HCT116 (cell line): ENCODE measurements at regions not wholly inside any gene's neighbourhood (a gene's known extent, or its start where the extent isn't known, plus 50 kb on each side); places are given as distances from the start of the nearest gene placed in this dataset.

Experiments used
- CBX3 ChIP-seq: IDR thresholded peaks from 2 replicates; pipeline ENCODE4 v1.6.1; 2012; ENCODE audit warnings: low read depth
- CTCF ChIP-seq, 3 experiments: fragments of 200-600 bp in 1 of 3; sonication (generic) in 1 of 3; IDR thresholded peaks in 2 of 3; conservative IDR thresholded peaks in 1 of 3; 2 replicates each; pipeline ENCODE4 v1.5.1; 2012 to 2017; ENCODE audit warnings: low read depth in 2 of 3, low read length in 2 of 3, antibody characterized with exemption in 1 of 3, borderline replicate concordance in 1 of 3, control low read depth in 1 of 3, mild to moderate bottlenecking in 1 of 3, mixed read lengths in 1 of 3, mixed run types in 1 of 3, moderate library complexity in 1 of 3; ENCODE audit not compliant: insufficient read depth in 1 of 3
- EGR1 ChIP-seq: IDR thresholded peaks from 2 replicates; pipeline ENCODE4 v1.6.1; 2012; ENCODE audit warnings: low read depth
- EZH2 ChIP-seq: fragments of 200-600 bp; sonication (generic); IDR thresholded peaks from 2 replicates; pipeline ENCODE4 v1.6.1; 2017; ENCODE audit warnings: antibody characterized with exemption, mixed run types
- EZH2phosphoT487 ChIP-seq: fragments of 200-600 bp; IDR thresholded peaks from 2 replicates; pipeline ENCODE4 v1.6.1; 2018; ENCODE audit warnings: antibody characterized with exemption, borderline replicate concordance
- JUND ChIP-seq: IDR thresholded peaks from 2 replicates; pipeline ENCODE4 v1.6.1; 2012
- MAX ChIP-seq: IDR thresholded peaks from 2 replicates; pipeline ENCODE4 v1.6.1; 2012
- POLR2A ChIP-seq: IDR thresholded peaks from 2 replicates; pipeline ENCODE4 v1.7.0; 2011; ENCODE audit warnings: borderline replicate concordance; ENCODE audit not compliant: insufficient read depth, insufficient read length; ENCODE audit errors: extremely low read depth
- POLR2AphosphoS5 ChIP-seq: IDR thresholded peaks from 2 replicates; pipeline ENCODE4 v1.6.1; 2011; ENCODE audit warnings: mild to moderate bottlenecking, low read depth, low read length, moderate library complexity
- RAD21 ChIP-seq: IDR thresholded peaks from 2 replicates; pipeline ENCODE4 v1.6.1; 2012; ENCODE audit warnings: low read depth, mild to moderate bottlenecking
- REST ChIP-seq: IDR thresholded peaks from 2 replicates; pipeline ENCODE4 v1.6.1; 2012; ENCODE audit warnings: low read depth
- ZBTB33 ChIP-seq: IDR thresholded peaks from 2 replicates; pipeline ENCODE4 v1.6.1; 2011; ENCODE audit warnings: mild to moderate bottlenecking, low read length, moderate library complexity; ENCODE audit not compliant: insufficient replicate concordance; ENCODE audit errors: extremely low read depth
- ZNF274 ChIP-seq: fragments of 200-500 bp; sonication (Bioruptor generic); IDR thresholded peaks from 2 replicates; pipeline ENCODE4 v1.6.1; 2014; ENCODE audit warnings: mild to moderate bottlenecking, low read depth, low read length, inconsistent platforms

GRCh38 chr1:216945538-216946080 is 222.4 kb upstream of the ESRRG start:
- TF ChIP-seq CBX3 (no peak), POLR2A (no peak), CTCF (IDR thresholded peaks at IDR 0.05 in 2 of 3, conservative IDR thresholded peaks at IDR 0.05 in 1 of 3; ENCODE audit: borderline replicate concordance in 1 of 3, insufficient read depth in 1 of 3, low read depth in 2 of 3, low read length in 2 of 3) (no peak), MAX (no peak), EZH2phosphoT487 (no peak), ZNF274 (no peak), REST (no peak), RAD21 (no peak), EGR1 (no peak), EZH2 (no peak), POLR2AphosphoS5 (no peak), JUND (no peak), ZBTB33 (no peak)
